H1 (cell line): ENCODE measurements at regions not wholly inside any gene's neighbourhood (a gene's known extent, or its start where the extent isn't known, plus 50 kb on each side); places are given as distances from the start of the nearest gene placed in this dataset.

Experiments used
- CTCF ChIA-PET: fragments of 300-600 bp; sonication (Branson Sonifier 250); formaldehyde crosslinking; loops from one replicate; lab custom pipeline; 2021; ENCODE audit not compliant: partially characterized antibody; lab: Charles Lee
- POLR2A ChIA-PET: fragments of 300-600 bp; sonication (Branson Sonifier 250); formaldehyde crosslinking; loops from one replicate; lab custom pipeline; 2021; ENCODE audit warnings: inconsistent platforms; ENCODE audit not compliant: partially characterized antibody; lab: Charles Lee
- DNase-seq, 2 experiments: peaks; one replicate each; pipeline versions ENCODE4 v3.0.0 to v3.0.0-alpha.2; 2010 to 2022; ENCODE audit warnings: low spot score in 2 of 2, low read depth in 1 of 2, mixed read lengths in 1 of 2
- FAIRE-seq: peaks from 2 replicates; lab custom pipeline; 2011; peaks lifted over from hg19 to GRCh38; lab: Jason Lieb, UNC
- H2AFZ ChIP-seq: 2 replicates; pipeline ENCODE4 v1.8.1; 2012; ENCODE audit warnings: low read length, inconsistent platforms
- H2AK5ac ChIP-seq: 2 replicates; pipeline ENCODE4 v1.6.1; 2013; ENCODE audit warnings: low read depth, low read length
- H2BK120ac ChIP-seq: replicated peaks from 2 replicates; pipeline ENCODE3; 2013; ENCODE audit warnings: low read depth, low read length, inconsistent platforms
- H2BK12ac ChIP-seq: 2 replicates; pipeline ENCODE4 v1.6.1; 2013; ENCODE audit warnings: low read depth, low read length
- H2BK15ac ChIP-seq: 2 replicates; pipeline ENCODE4 v1.6.1; 2013; ENCODE audit warnings: low read length
- H2BK20ac ChIP-seq: 2 replicates; pipeline ENCODE4 v1.6.1; 2013; ENCODE audit warnings: low read length
- H2BK5ac ChIP-seq: 2 replicates; pipeline ENCODE4 v1.6.1; 2013; ENCODE audit warnings: low read depth, low read length
- H3K14ac ChIP-seq: 2 replicates; pipeline ENCODE4 v1.6.1; 2013; ENCODE audit warnings: inconsistent platforms; ENCODE audit not compliant: insufficient read length
- H3K18ac ChIP-seq: 2 replicates; pipeline ENCODE4 v1.6.1; 2013; ENCODE audit warnings: low read length; ENCODE audit errors: extremely low read depth
- H3K23ac ChIP-seq: 2 replicates; pipeline ENCODE4 v1.6.1; 2013; ENCODE audit warnings: inconsistent platforms; ENCODE audit not compliant: insufficient read length
- H3K23me2 ChIP-seq: 2 replicates; pipeline ENCODE4 v1.6.1; 2013; ENCODE audit warnings: low read depth, low read length
- H3K27ac ChIP-seq: 2 replicates; pipeline ENCODE4 v1.6.1; 2011; ENCODE audit warnings: low read depth, low read length, inconsistent platforms
- H3K27me3 ChIP-seq, 4 experiments: replicated peaks in 1 of 4; 1 replicate in 1 of 4; 2 replicates in 3 of 4; pipeline versions ENCODE4 v1.6.1 to v1.8.1; 2011 to 2013; ENCODE audit warnings: low read length in 3 of 4, mild to moderate bottlenecking in 3 of 4, inconsistent platforms in 2 of 4, mixed read lengths in 2 of 4, moderate library complexity in 1 of 4; ENCODE audit not compliant: control insufficient read depth in 3 of 4, insufficient read depth in 3 of 4; ENCODE audit errors: extremely low read depth in 1 of 4
- H3K36me3 ChIP-seq, 4 experiments: 2 replicates each; pipeline versions ENCODE4 v1.6.1 to v1.8.1; 2011 to 2013; ENCODE audit warnings: mild to moderate bottlenecking in 4 of 4, low read length in 3 of 4, moderate library complexity in 2 of 4, control low read depth in 1 of 4, inconsistent platforms in 1 of 4; ENCODE audit not compliant: insufficient read depth in 4 of 4, control insufficient read depth in 2 of 4
- H3K4ac ChIP-seq: replicated peaks from 2 replicates; pipeline ENCODE3; 2013; ENCODE audit warnings: low read length, low read depth, mixed read lengths, inconsistent platforms; ENCODE audit not compliant: insufficient read length
- H3K4me1 ChIP-seq, 4 experiments: replicated peaks in 1 of 4; 1 replicate in 1 of 4; 2 replicates in 3 of 4; pipeline versions ENCODE4 v1.6.1 to v1.8.1; 2011 to 2013; ENCODE audit warnings: low read length in 3 of 4, inconsistent platforms in 2 of 4, mixed read lengths in 1 of 4; ENCODE audit not compliant: insufficient read depth in 4 of 4, control insufficient read depth in 3 of 4
- H3K4me2 ChIP-seq, 2 experiments: 2 replicates each; pipeline versions ENCODE4 v1.6.1 to v1.8.1; 2011 to 2013; ENCODE audit warnings: low read depth in 2 of 2, low read length in 2 of 2, control low read depth in 1 of 2, inconsistent platforms in 1 of 2, mild to moderate bottlenecking in 1 of 2; ENCODE audit not compliant: insufficient read depth in 1 of 2
- H3K4me3 ChIP-seq, 4 experiments: fragments of 200-600, 300-600 bp in 1 of 4; sonication (generic), shearing (Covaris generic), sonication (Bioruptor Twin) in 1 of 4; 2 replicates each; pipeline versions ENCODE4 v1.5.1 to v1.8.1; 2011 to 2016; ENCODE audit warnings: low read length in 4 of 4, low read depth in 3 of 4, control low read depth in 2 of 4, inconsistent platforms in 2 of 4, mild to moderate bottlenecking in 2 of 4, mixed read lengths in 1 of 4, moderate library complexity in 1 of 4; ENCODE audit not compliant: insufficient read depth in 2 of 4; ENCODE audit errors: extremely low read depth in 1 of 4
- H3K56ac ChIP-seq: replicated peaks from 2 replicates; pipeline ENCODE3; 2013; ENCODE audit warnings: low read depth, mild to moderate bottlenecking, mixed read lengths, low read length, inconsistent platforms; ENCODE audit not compliant: insufficient read length
- H3K79me1 ChIP-seq: 2 replicates; pipeline ENCODE4 v1.6.1; 2013; ENCODE audit warnings: low read depth, low read length, control low read depth
- H3K79me2 ChIP-seq, 2 experiments: 2 replicates each; pipeline versions ENCODE4 v1.6.1 to v1.8.1; 2012 to 2013; ENCODE audit warnings: low read length in 2 of 2, mild to moderate bottlenecking in 2 of 2, inconsistent platforms in 1 of 2; ENCODE audit not compliant: insufficient read depth in 2 of 2, control insufficient read depth in 1 of 2
- H3K9ac ChIP-seq, 4 experiments: replicated peaks in 1 of 4; 1 replicate in 1 of 4; 2 replicates in 3 of 4; pipeline versions ENCODE4 v1.6.1 to v1.8.1; 2011 to 2013; ENCODE audit warnings: low read depth in 3 of 4, low read length in 3 of 4, control low read depth in 2 of 4, mild to moderate bottlenecking in 2 of 4, moderate library complexity in 2 of 4, inconsistent platforms in 1 of 4; ENCODE audit errors: extremely low read depth in 1 of 4
- H3K9me3 ChIP-seq, 2 experiments: 2 replicates each; pipeline versions ENCODE4 v1.6.1 to v1.8.1; 2012 to 2013; ENCODE audit warnings: mild to moderate bottlenecking in 2 of 2, moderate library complexity in 2 of 2, control low read depth in 1 of 2, inconsistent platforms in 1 of 2, low read depth in 1 of 2, low read length in 1 of 2, mixed read lengths in 1 of 2; ENCODE audit not compliant: insufficient read depth in 2 of 2
- H4K20me1 ChIP-seq, 2 experiments: replicated peaks in 1 of 2; 2 replicates each; pipeline versions ENCODE3 to v1.8.1; 2011 to 2013; ENCODE audit warnings: inconsistent platforms in 2 of 2, low read length in 2 of 2, mild to moderate bottlenecking in 1 of 2; ENCODE audit not compliant: insufficient read depth in 2 of 2, control insufficient read depth in 1 of 2
- H4K5ac ChIP-seq: 2 replicates; pipeline ENCODE4 v1.6.1; 2013; ENCODE audit warnings: low read length, low read depth, mixed read lengths, inconsistent platforms; ENCODE audit not compliant: insufficient read length
- H4K8ac ChIP-seq: 2 replicates; pipeline ENCODE4 v1.8.0; 2013; ENCODE audit warnings: mild to moderate bottlenecking, moderate library complexity, low read length, inconsistent platforms; ENCODE audit not compliant: insufficient read depth; ENCODE audit errors: extremely low read depth
- H4K91ac ChIP-seq: replicated peaks from 2 replicates; pipeline ENCODE3; 2013; ENCODE audit warnings: low read length, mixed read lengths, inconsistent platforms; ENCODE audit not compliant: insufficient read length
- CBX5 ChIP-seq: fragments of 300-800, 300-1000 bp; sonication (generic); IDR thresholded peaks from 2 replicates; pipeline ENCODE4 v1.7.1; 2016; ENCODE audit warnings: antibody characterized with exemption, low read length, low read depth
- EGR1 ChIP-seq: IDR thresholded peaks from 2 replicates; pipeline ENCODE4 v1.6.1; 2011; ENCODE audit warnings: low read depth, low read length, borderline replicate concordance
- HDAC2 ChIP-seq, 2 experiments: fragments of 300-600 bp in 1 of 2; sonication (generic) in 1 of 2; IDR thresholded peaks; 2 replicates each; pipeline ENCODE4 v1.6.1; 2011 to 2012; ENCODE audit warnings: low read depth in 2 of 2, low read length in 2 of 2, mild to moderate bottlenecking in 2 of 2, moderate library complexity in 2 of 2, borderline replicate concordance in 1 of 2, inconsistent platforms in 1 of 2
- KDM4A ChIP-seq: IDR thresholded peaks from one replicate; pipeline ENCODE4 v1.7.1; 2012; ENCODE audit warnings: low read depth, mild to moderate bottlenecking, moderate library complexity, low read length, inconsistent platforms; ENCODE audit not compliant: severe bottlenecking
- NANOG ChIP-seq: IDR thresholded peaks from 2 replicates; pipeline ENCODE4 v1.6.1; 2011; ENCODE audit warnings: low read length, low read depth, mild to moderate bottlenecking, inconsistent platforms; ENCODE audit not compliant: insufficient read depth, poor library complexity, severe bottlenecking
- POLR2A ChIP-seq, 2 experiments: IDR thresholded peaks; 1 replicate in 1 of 2; 2 replicates in 1 of 2; pipeline ENCODE4 v1.6.1; 2011; ENCODE audit warnings: low read depth in 2 of 2, low read length in 2 of 2, mild to moderate bottlenecking in 2 of 2; ENCODE audit errors: control extremely low read depth in 1 of 2
- RAD21 ChIP-seq, 2 experiments: IDR thresholded peaks in 1 of 2; conservative IDR thresholded peaks in 1 of 2; 2 replicates each; pipeline ENCODE4 v1.6.1; 2011; ENCODE audit warnings: low read depth in 2 of 2, low read length in 2 of 2, improper control_type of control experiment in 1 of 2, inconsistent platforms in 1 of 2, mild to moderate bottlenecking in 1 of 2, moderate library complexity in 1 of 2
- SIN3A ChIP-seq, 2 experiments: IDR thresholded peaks in 1 of 2; conservative IDR thresholded peaks in 1 of 2; 2 replicates each; pipeline ENCODE4 v1.6.1; 2011 to 2012; ENCODE audit warnings: low read length in 2 of 2, improper control_type of control experiment in 1 of 2, low read depth in 1 of 2, mild to moderate bottlenecking in 1 of 2
- SIRT6 ChIP-seq: IDR thresholded peaks from one replicate; pipeline ENCODE4 v1.7.1; 2012; ENCODE audit warnings: low read length, inconsistent platforms
- SIX5 ChIP-seq: IDR thresholded peaks from 2 replicates; pipeline ENCODE4 v1.6.1; 2011; ENCODE audit warnings: mild to moderate bottlenecking, low read depth, low read length
- SP1 ChIP-seq: IDR thresholded peaks from 2 replicates; pipeline ENCODE4 v1.6.1; 2011; ENCODE audit warnings: low read depth, low read length
- SUZ12 ChIP-seq: fragments of 200-600 bp; sonication (generic); IDR thresholded peaks from 2 replicates; pipeline ENCODE4 v1.6.1; 2012; ENCODE audit warnings: mild to moderate bottlenecking, inconsistent platforms, low read length, moderate library complexity, mixed read lengths
- TCF12 ChIP-seq: IDR thresholded peaks from 2 replicates; pipeline ENCODE4 v1.6.1; 2011; ENCODE audit warnings: low read depth, mild to moderate bottlenecking, low read length
- WGBS, 2 experiments: shearing (Covaris generic) in 1 of 2; methylation state at CpG; one replicate each; pipeline versions ENCODE4 v1.1.6 to v1.1.7; 2013 to 2015; ENCODE audit warnings: low lambda C conversion rate in 2 of 2, mixed read lengths in 2 of 2, inconsistent platforms in 1 of 2, low coverage in 1 of 2, missing lambda C conversion rate in 1 of 2; ENCODE audit not compliant: insufficient replicate concordance in 2 of 2, insufficient coverage in 1 of 2, insufficient read length in 1 of 2; ENCODE audit errors: extremely low coverage in 1 of 2, missing lambda C conversion rate in 1 of 2; 5-methylcytosine and 5-hydroxymethylcytosine counted together
- TF ChIP-seq, protein P1 (sequence below): IDR thresholded peaks from 2 replicates; pipeline ENCODE4 v1.6.1; 2011; ENCODE audit warnings: low read length, improper control_type of control experiment

- no peak overlapping the region for H2BK12ac ChIP-seq
- H2AK5ac ChIP-seq: no peak overlapping the region
- no peaks in the 10 kb centered on the region for H3K23me2 ChIP-seq
- no peaks in the 10 kb centered on the region for H3K79me2 ChIP-seq
- no peak overlapping the region for H3K23ac ChIP-seq
- H3K27ac ChIP-seq: no peak overlapping the region
- no peaks in the 10 kb centered on the region for H3K9me3 ChIP-seq
- no peak overlapping the region for H2BK15ac ChIP-seq
- no peaks in the 10 kb centered on the region for H3K79me1 ChIP-seq
- H2BK5ac ChIP-seq: no peak overlapping the region
- no peak overlapping the region for H4K5ac ChIP-seq
- H4K20me1 ChIP-seq: no peaks in the 10 kb centered on the region
- no peak for DNase-seq
- POLR2A ChIA-PET: no interaction called here
- no peak overlapping the region for H3K9ac ChIP-seq
- H2BK120ac ChIP-seq: no peak overlapping the region
- peaks cover 0 to 2% (median 0%) of the 10 kb centered on the region in 4 experiments; a peak in 2 of 7 replicates for H3K4me1 ChIP-seq
- no peak overlapping the region for H3K4me2 ChIP-seq
- CTCF ChIA-PET: interaction anchor here (0.7 to 1.0 kb wide), 2 partner anchors 8 to 148 kb away, joined by 3 to 4 read pairs; no protein-coding TSS in a partner anchor
- H3K27me3 ChIP-seq: no peaks in the 10 kb centered on the region
- no peak overlapping the region for H4K91ac ChIP-seq
- no peak overlapping the region for H3K56ac ChIP-seq
- H4K8ac ChIP-seq: no peak overlapping the region
- no peak overlapping the region for H3K14ac ChIP-seq
- H2AFZ ChIP-seq: no peak overlapping the region
- H3K4ac ChIP-seq: no peak overlapping the region
- FAIRE-seq: no peak
- no peak overlapping the region for H2BK20ac ChIP-seq
- no peak overlapping the region for H3K18ac ChIP-seq
- H3K4me3 ChIP-seq: no peak overlapping the region
- H3K36me3 ChIP-seq: no peaks in the 10 kb centered on the region
- 88% methylated on average over 3 of the region's 3 CpGs; no CpG with 5 or more reads in 1 of the 2 experiments for WGBS, 2 experiments
- TF ChIP-seq HDAC2 (IDR thresholded peaks at IDR 0.05; ENCODE audit: borderline replicate concordance in 1 of 2, low read depth in 2 of 2, low read length in 2 of 2) (no peak), NANOG (no peak), SP1 (no peak), CBX5 (no peak), SIX5 (no peak), POLR2A (IDR thresholded peaks at IDR 0.05; ENCODE audit: control extremely low read depth in 1 of 2, low read depth in 2 of 2, low read length in 2 of 2) (no peak), SIRT6 (no peak), EGR1 (no peak), KDM4A (no peak), SUZ12 (no peak), SIN3A (conservative IDR thresholded peaks at IDR 0.05 in 1 of 2, IDR thresholded peaks at IDR 0.05 in 1 of 2; ENCODE audit: low read depth in 1 of 2, low read length in 2 of 2) (no peak), RAD21 (IDR thresholded peaks at IDR 0.05 in 1 of 2, conservative IDR thresholded peaks at IDR 0.05 in 1 of 2; ENCODE audit: low read depth in 2 of 2, low read length in 2 of 2) (no peak), TCF12 (no peak)
- TF ChIP-seq, protein P1, sequence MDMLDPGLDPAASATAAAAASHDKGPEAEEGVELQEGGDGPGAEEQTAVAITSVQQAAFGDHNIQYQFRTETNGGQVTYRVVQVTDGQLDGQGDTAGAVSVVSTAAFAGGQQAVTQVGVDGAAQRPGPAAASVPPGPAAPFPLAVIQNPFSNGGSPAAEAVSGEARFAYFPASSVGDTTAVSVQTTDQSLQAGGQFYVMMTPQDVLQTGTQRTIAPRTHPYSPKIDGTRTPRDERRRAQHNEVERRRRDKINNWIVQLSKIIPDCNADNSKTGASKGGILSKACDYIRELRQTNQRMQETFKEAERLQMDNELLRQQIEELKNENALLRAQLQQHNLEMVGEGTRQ: no peak
Observed at GRCh38 chr6:15745781-15746180, 83.0 kb upstream of the DTNBP1 start.
